ENCODE measurements at regions not wholly inside any gene's neighbourhood (a gene's known extent, or its start where the extent isn't known, plus 50 kb on each side); places are given as distances from the start of the nearest gene placed in this dataset.

DNA sequence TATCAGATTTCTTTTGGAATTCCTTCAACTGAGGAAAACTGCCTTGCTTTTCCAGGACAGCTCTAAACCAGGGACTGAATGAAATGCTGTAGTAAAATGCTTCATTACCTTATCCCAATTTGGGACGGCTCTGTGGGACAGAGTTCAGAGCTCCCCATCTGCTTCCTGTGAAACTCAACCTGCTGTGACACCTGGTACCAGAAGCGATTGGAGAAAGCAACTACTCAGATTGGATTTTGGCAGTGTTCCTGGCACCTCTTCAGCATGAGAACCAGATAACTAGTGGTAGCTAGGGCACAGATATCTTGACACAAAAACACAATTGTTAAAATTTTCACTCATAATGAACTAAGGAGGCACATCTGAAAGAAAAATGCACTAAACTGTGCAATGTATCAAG is 539.1 kb downstream of the SI start:
- DNase-seq = no peak

DNA sequence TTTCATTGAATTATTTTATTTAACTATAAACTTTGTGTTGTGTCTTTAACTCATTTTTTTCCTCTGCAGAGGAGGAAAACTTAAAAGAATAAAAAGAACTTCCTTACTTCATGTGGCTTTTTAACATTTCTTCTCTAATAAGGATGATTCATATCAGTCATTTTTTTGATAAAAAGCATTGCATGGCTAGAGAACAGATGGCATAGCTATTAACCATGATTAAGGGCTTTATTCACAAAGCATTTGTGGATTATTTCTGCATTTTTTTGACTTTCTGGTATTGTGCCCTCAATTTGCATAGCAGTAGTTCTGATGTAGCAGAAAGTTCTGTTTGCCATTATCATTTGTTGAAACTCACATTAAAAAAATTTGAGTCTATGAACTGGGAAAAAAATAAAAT is 540.8 kb downstream of the SI start:
- DNase-seq = no peak

DNA sequence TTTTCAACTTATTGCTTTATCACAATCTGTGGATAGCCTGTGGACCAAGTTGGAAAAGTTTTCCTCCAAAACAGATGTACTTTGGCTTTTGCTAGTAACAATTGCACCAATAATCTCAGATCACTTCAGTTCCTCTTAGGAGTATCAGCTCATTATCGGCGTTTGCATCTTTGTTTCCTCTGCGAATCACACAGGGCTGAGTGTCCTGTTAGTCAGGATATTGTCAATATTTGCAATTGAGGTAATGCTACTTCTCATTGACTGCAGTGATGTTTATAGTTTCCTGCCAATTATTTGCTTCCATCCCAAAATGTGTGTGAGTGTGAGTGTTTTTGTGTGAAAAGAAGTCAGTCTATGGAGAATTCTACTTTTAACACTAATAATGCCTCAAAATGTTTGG is 545.0 kb downstream of the SI start:
- no peak for DNase-seq

DNA sequence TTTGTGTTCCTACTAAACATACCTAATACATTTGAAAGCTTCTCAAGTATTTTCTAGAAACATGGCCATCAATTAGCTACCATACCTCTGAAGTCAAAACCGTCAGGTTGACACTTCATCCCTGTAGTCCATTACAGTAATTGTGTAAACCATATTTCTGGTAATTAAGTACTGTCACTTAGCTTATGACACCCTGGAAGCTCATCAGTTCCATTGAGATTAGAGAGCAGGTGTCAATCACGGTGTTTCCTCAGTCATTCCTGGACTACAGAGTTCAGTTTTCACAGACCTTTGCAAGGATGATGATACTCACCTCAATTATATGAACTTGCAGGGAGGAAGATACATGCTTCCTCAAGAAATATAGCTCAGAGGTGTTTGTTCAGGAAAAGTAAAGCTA is 552.0 kb downstream of the SI start:
- DNase-seq = no peak

DNA sequence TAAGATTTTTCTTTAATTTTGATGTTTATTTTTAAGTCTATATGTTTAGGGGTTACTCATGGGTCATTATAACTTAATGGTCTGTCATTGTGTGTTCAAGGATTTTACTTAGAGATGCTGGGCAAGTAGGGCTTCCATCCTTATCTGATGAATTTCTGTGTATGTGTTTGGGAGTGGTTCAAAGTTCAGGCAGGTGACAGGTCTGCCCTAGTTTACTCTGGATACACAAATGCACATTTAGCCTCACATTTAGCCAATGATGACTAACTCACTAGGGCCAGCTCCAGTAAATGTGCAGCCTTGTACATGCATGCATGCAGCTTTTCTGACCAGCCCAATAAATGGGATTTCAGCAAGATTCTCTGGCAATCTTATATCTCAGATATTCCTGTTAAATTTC is 554.1 kb downstream of the SI start:
- DNase-seq = no peak

DNA sequence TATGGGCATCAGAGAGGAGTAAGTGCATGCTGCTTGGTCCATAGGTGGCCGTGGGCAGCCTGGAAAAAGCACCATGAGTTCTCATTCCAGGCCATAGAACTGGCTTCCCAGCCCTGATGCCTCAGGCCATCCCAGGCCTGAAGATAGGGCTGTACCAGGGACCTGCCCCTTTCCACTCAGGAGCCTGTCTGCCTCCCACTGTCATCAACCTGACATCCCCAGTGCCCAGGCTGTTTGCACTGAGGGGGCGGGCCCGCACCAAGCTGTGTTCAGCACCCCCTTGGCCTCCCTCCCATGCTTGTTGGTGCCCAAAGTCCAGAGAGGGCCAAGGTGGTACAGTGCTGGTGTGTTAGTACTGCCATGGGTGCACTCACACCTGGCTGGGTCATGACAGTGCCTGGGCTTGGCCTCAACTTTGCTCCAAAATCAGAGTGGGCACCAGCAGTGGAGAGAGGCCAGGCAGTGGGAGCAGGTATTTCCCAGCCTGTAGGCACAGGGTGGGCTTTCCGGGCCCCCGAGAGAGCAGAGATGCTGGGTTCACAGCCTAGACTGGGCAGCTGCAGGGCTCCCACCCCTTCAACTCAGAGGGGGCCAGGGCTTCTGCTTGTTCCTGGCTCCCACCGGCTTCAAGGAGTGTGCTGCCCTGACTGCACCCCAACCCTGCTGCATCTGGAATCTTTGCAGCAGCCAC is 556.1 kb downstream of the SI start:
- DNase-seq = no peak

DNA sequence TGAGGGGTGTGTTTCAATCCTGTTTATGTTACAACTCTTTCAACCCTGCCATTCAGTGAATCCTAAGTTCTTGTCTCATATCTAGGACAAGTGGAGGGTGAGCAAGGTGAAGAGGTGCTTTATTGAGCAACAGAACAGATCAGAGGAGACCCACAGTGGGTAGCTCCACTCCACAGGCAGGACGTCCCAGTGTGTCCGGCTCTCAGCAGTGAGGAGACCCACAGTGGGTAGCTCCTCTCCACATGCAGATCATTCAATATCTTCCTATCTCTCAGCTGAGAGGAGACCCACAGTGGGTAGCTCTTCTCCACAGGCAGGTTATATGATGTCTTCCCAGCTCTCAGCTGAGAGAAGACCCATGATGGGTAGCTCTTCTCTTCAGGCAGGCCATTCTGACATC is 556.7 kb downstream of the SI start:
- DNase-seq = no peak

DNA sequence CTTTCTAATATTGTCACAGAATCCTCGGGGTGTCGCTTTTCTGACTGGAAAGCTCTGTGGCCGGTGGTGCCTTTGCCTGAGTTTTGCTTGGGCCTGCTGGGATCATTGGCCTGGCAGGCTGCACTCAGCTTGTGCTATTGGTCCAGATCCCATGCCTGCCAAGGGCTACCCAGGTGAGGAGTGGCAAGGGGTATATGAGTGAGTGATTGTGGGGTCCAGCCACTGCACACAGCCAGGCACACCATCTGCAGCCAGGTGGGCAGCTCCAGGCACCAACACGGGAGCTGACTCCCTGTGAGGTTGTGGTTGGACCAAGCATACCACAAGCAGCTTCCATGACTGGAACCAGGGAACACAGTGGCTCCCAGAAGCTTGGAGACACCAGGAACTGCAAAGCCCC is 557.2 kb downstream of the SI start:
- DNase-seq = no peak

GRCh38 chr3:164515256-164515655 is 563.0 kb downstream of the SI start:
- no peak for DNase-seq

GRCh38 chr3:164514576-164514975 is 563.7 kb downstream of the SI start:
- DNase-seq = no peak

DNA sequence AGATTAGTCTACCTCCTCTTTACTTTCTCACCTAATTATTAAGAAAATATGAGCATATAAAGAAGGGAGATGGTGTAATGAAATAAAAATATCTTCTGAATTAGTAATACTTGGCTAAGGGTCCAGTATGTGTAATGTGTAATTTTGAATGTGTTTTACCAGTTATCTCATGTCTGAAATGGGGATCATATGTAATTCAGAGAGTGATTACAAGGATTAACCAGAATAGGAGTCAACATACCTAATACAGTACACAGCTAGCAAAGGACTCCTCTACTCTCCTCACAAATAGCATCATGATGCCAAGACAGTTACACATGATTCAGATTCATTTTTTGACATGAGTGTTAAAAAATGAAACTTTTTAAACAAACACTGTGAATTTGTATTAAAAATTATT is 570.4 kb downstream of the SI start:
- no peak for DNase-seq

GRCh38 chr3:164498917-164499316 is 579.4 kb downstream of the SI start:
- DNase-seq = no peak

- no peak for DNase-seq
Measured at GRCh38 chr3:164488893-164489292, 589.4 kb downstream of the SI start.

- DNase-seq = no peak
Measured at GRCh38 chr3:164486150-164486549, 592.1 kb downstream of the SI start.

DNA sequence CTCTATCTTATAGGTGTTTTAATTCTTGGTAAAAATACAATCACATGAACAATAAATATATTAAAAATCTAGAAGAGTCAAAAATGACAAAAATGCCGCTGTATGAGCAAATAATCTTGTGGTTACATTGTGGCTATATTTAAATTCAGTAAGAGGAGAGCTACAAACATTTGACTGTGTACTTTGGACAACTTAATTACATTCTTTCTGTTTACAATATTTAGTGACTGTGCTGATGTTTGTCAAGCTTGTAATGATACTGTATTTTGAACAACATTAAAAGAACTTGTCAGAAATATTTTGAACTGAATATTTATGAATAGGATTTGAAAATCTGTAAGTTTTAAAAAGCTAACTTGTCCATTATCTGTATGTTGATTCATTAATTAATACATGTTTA is 598.3 kb downstream of the SI start:
- DNase-seq = no peak

DNA sequence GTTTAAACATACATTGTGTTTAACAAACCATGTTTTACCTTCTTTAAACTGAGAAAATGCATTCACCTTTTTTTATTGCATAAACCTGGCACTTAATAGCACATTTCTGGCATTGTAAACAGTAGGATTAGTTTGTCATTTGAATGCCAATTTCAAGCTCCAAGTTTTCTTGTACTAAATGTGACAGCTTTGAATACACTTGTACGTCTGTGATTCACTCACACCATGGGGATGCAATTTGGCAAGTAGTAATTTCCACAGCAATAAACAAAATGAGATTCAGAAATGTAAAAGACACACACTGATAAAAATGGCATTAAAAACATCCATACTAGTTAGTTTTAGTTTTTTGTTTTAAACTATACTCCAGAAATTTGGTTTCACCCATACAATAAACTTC is 598.9 kb downstream of the SI start:
- no peak for DNase-seq

DNA sequence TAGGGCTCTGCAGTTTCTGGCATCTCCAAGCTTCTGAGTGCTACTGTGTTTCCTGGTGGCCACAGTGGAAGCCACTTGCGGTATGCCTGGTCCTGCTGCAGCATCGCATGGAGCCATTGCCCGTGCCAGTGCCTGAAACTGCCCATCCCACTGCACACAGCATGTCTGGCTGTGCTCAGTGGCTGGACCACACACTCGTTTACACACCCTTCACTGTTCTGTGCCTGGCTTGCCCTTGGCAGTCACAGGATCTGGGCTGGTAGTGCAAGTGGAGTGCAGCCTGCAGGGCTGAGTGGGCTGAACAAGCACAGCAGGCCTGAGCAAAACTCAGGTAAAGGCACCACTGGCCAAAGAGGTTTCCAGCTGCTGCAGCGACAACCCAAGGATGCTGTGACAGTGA is 600.0 kb downstream of the SI start:
- no peak for DNase-seq

- DNase-seq = no peak
Measured at GRCh38 chr3:164477403-164477802, 600.9 kb downstream of the SI start.

GRCh38 chr3:164476631-164477030 is 601.7 kb downstream of the SI start:
- no peak for DNase-seq

- no peak for DNase-seq
Measured at GRCh38 chr3:164470471-164470870, 607.8 kb downstream of the SI start.

GRCh38 chr3:164468055-164468454 is 610.2 kb downstream of the SI start:
- DNase-seq = no peak

DNA sequence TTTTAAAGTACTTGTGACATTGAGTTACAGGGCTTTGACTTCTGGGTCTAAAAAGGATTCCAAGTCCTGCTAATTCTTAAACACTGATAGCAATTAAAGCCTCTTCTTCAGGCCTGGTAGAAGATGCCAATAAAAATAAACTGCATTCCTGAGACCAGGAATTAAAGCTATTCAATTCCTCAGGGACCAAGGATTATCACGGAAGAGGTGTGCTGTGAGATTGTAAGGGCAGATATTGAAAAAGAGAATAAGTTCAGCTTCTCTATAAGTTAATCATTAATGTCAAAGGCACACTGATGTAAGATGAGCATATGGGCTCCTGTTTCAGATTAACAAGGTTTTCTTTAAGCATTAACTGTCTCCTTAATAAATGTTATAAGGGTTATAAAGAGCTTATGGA is 611.3 kb downstream of the SI start:
- DNase-seq = no peak

DNA sequence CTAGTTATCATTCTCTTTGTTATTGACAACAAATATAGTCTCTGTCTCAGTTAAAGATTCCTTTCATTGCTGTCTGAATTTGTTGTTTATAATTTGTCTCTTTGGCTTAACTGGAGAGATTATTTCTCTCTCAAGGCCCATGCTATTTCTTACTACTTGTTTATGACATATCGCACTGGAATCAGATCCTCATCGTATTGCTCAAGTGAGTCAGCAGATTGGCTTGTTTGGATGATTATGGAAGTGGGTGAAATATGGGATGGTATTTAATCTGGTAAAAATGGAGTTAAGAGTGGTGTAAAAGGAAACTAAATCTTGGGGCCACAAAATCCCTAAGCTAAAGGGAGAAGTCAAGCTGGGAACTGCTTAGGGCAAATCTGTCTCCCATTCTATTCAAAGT is 613.1 kb downstream of the SI start:
- no peak for DNase-seq

DNA sequence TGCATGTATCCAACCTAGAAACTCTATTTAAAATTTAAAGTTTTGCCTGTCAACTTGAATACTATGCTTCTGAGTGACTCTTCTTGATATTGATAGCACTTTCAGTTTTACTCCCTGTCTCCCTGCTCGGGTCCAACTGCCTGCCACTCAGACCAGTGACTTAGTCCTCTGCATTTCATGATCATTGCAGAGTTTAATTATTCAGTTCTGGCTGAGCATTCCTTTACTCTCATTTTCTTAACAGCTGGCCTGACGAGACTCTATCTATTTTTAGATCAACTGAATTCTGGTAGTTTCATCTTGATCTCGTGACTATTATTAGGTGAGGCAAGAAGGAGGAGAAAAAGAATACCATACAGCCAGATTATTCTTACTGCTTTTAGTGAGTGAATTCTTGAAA is 617.4 kb downstream of the SI start:
- no peak for DNase-seq

- DNase-seq = no peak
Measured at GRCh38 chr3:164459521-164460151, 618.7 kb downstream of the SI start.
